Endothelial cell of umbilical vein (primary cell): ENCODE measurements at regions not wholly inside any gene's neighbourhood (a gene's known extent, or its start where the extent isn't known, plus 50 kb on each side); places are given as distances from the start of the nearest gene placed in this dataset.

ENCODE experiments used
- BruUV-seq: library from RNA; stranded (reverse); fragments of 400-500 nt; replicated peaks from 2 replicates; lab custom pipeline; 2021; lab: Mats Ljungman, UMichigan
- CTCF ChIA-PET: fragments of 300-600, 350-600 bp; sonication (Branson Sonifier 250); formaldehyde crosslinking; loops from one replicate; lab custom pipeline; 2021; ENCODE audit warnings: antibody characterized with exemption, inconsistent platforms; lab: Charles Lee
- POLR2A ChIA-PET: fragments of 300-600, 350-600 bp; sonication (Branson Sonifier 250); formaldehyde crosslinking; loops from one replicate; lab custom pipeline; 2021; ENCODE audit warnings: antibody characterized with exemption, inconsistent platforms; lab: Charles Lee
- DNase-seq: peaks from one replicate; pipeline ENCODE4 v3.0.0-alpha.2; 2011; ENCODE audit warnings: low read depth, low spot score
- FAIRE-seq: peaks from 2 replicates; lab custom pipeline; 2011; peaks lifted over from hg19 to GRCh38; lab: Jason Lieb, UNC
- H2AFZ ChIP-seq: 2 replicates; pipeline ENCODE4 v1.6.0; 2012; ENCODE audit warnings: low read depth, low read length, control low read depth, inconsistent platforms
- H3K27ac ChIP-seq: 2 replicates; pipeline ENCODE4 v1.5.1; 2011; ENCODE audit warnings: low read depth, mild to moderate bottlenecking, control low read depth, low read length, moderate library complexity; ENCODE audit not compliant: insufficient read depth
- H3K27me3 ChIP-seq, 2 experiments: 2 replicates each; pipeline versions ENCODE4 v1.6.0 to v1.6.1; 2011; ENCODE audit warnings: low read length in 2 of 2, mixed read lengths in 1 of 2; ENCODE audit not compliant: control insufficient read depth in 2 of 2, insufficient read depth in 2 of 2
- H3K36me3 ChIP-seq, 2 experiments: 2 replicates in 1 of 2; 3 replicates in 1 of 2; pipeline ENCODE4 v1.5.1; 2011; ENCODE audit warnings: low read length in 2 of 2, mild to moderate bottlenecking in 1 of 2, moderate library complexity in 1 of 2; ENCODE audit not compliant: control insufficient read depth in 2 of 2, insufficient read depth in 2 of 2; ENCODE audit errors: extremely low read depth in 1 of 2
- H3K4me1 ChIP-seq: 3 replicates; pipeline ENCODE4 v1.5.1; 2011; ENCODE audit warnings: mild to moderate bottlenecking, low read length; ENCODE audit not compliant: control insufficient read depth, insufficient read depth; ENCODE audit errors: extremely low read depth
- H3K4me2 ChIP-seq: 2 replicates; pipeline ENCODE4 v1.6.1; 2011; ENCODE audit warnings: low read length, control low read depth, mixed read lengths; ENCODE audit not compliant: insufficient read depth
- H3K4me3 ChIP-seq, 3 experiments: fragments of 200-600 bp in 1 of 3; sonication (generic), shearing (Covaris generic) in 1 of 3; replicated peaks in 1 of 3; 2 replicates each; pipeline ENCODE4 v1.5.1; 2011 to 2016; ENCODE audit warnings: control low read depth in 3 of 3, low read length in 3 of 3, mild to moderate bottlenecking in 2 of 3, inconsistent platforms in 1 of 3, low read depth in 1 of 3, moderate library complexity in 1 of 3; ENCODE audit not compliant: insufficient read depth in 1 of 3
- H3K79me2 ChIP-seq: 2 replicates; pipeline ENCODE4 v1.6.0; 2012; ENCODE audit warnings: low read length, inconsistent platforms; ENCODE audit not compliant: control insufficient read depth, insufficient read depth
- H3K9ac ChIP-seq: replicated peaks from 2 replicates; pipeline ENCODE3; 2011; ENCODE audit warnings: low read length, control low read depth; ENCODE audit not compliant: insufficient read depth; ENCODE audit errors: extremely low read depth
- H3K9me1 ChIP-seq: replicated peaks from 3 replicates; pipeline ENCODE4 v1.6.0; 2011; ENCODE audit warnings: mild to moderate bottlenecking, low read length; ENCODE audit not compliant: control insufficient read depth, insufficient read depth; ENCODE audit errors: extremely low read depth
- H3K9me3 ChIP-seq: replicated peaks from 2 replicates; pipeline ENCODE4 v1.5.1; 2012; ENCODE audit warnings: low read length, inconsistent platforms; ENCODE audit not compliant: control insufficient read depth, insufficient read depth
- H4K20me1 ChIP-seq: replicated peaks from 2 replicates; pipeline ENCODE3; 2011; ENCODE audit warnings: mild to moderate bottlenecking, low read length; ENCODE audit not compliant: control insufficient read depth, insufficient read depth; ENCODE audit errors: extremely low read depth
- CTCF ChIP-seq, 2 donors: IDR thresholded peaks; 1 replicate in 1 of 2; 2 replicates in 1 of 2; pipeline ENCODE4 v1.5.1; 2011; ENCODE audit warnings: low read length in 2 of 2, mild to moderate bottlenecking in 2 of 2, moderate library complexity in 2 of 2, control low read depth in 1 of 2, inconsistent platforms in 1 of 2, low read depth in 1 of 2; ENCODE audit not compliant: insufficient read depth in 1 of 2; ENCODE audit errors: extremely low read depth in 1 of 2
- EZH2 ChIP-seq: IDR thresholded peaks from 2 replicates; pipeline ENCODE4 v1.6.1; 2012; ENCODE audit warnings: borderline replicate concordance, low read depth, mild to moderate bottlenecking, moderate library complexity, low read length, inconsistent platforms; ENCODE audit not compliant: severe bottlenecking
- FOS ChIP-seq: IDR thresholded peaks from 2 replicates; pipeline ENCODE4 v1.6.1; 2011; ENCODE audit warnings: mild to moderate bottlenecking, low read length, moderate library complexity, borderline replicate concordance; ENCODE audit not compliant: insufficient read depth
- GATA2 ChIP-seq: IDR thresholded peaks from 2 replicates; pipeline ENCODE4 v1.7.0; 2011; ENCODE audit warnings: low read depth, mild to moderate bottlenecking, moderate library complexity, mixed read lengths, low read length; ENCODE audit not compliant: insufficient read length, insufficient read depth
- JUN ChIP-seq: IDR thresholded peaks from 2 replicates; pipeline ENCODE4 v1.6.1; 2011; ENCODE audit warnings: borderline replicate concordance, low read depth; ENCODE audit not compliant: insufficient read length, insufficient read depth
- MAX ChIP-seq: IDR thresholded peaks from 2 replicates; pipeline ENCODE4 v1.6.1; 2011; ENCODE audit not compliant: insufficient read depth, insufficient read length
- MYC ChIP-seq: IDR thresholded peaks from one replicate; pipeline ENCODE4 v1.6.1; 2011; ENCODE audit warnings: mild to moderate bottlenecking, low read depth, low read length
- POLR2A ChIP-seq: IDR thresholded peaks from 2 replicates; pipeline ENCODE4 v1.6.1; 2012; ENCODE audit warnings: low read depth, mild to moderate bottlenecking, control low read depth, low read length
- POLR2AphosphoS5 ChIP-seq: IDR thresholded peaks from 2 replicates; pipeline ENCODE4 v1.6.1; 2012; ENCODE audit warnings: low read depth, mild to moderate bottlenecking, control low read depth, low read length, moderate library complexity; ENCODE audit not compliant: insufficient read depth
- dilution Hi-C: fragments of 300-500 bp; cut with MboI; formaldehyde crosslinking; loops from one replicate; pipeline ENCODE4 v1.15.0; 2019; ENCODE audit warnings: low sequenced_read_pairs; ENCODE audit not compliant: extremely low pct_ligation_motif_present
- intact Hi-C: fragments of 100-400 bp; cut with micrococcal nuclease; formaldehyde crosslinking; loops from one replicate; pipeline ENCODE4 v1.10.0; 2022

- no peak overlapping the region for H3K4me2 ChIP-seq
- no peak overlapping the region for H2AFZ ChIP-seq
- no peak for DNase-seq
- H3K27ac ChIP-seq: no peak overlapping the region
- no peaks in the 10 kb centered on the region for H3K36me3 ChIP-seq
- CTCF ChIA-PET: interaction anchor here (1.0 to 1.8 kb wide), 8 partner anchors 10 to 92 kb away, joined by 3 to 24 read pairs (median 4); partner anchors contain the start of gene RTP5
- intact Hi-C loops (no loop called here), dilution Hi-C loops (no loop called here)
- TF ChIP-seq MYC: no peak
- TF ChIP-seq MAX: no peak
- no peak for TF ChIP-seq EZH2
- no peak for TF ChIP-seq JUN
- no peak for TF ChIP-seq FOS
- no peak for TF ChIP-seq GATA2
- TF ChIP-seq CTCF (IDR thresholded peaks at IDR 0.05; ENCODE audit: extremely low read depth in 1 of 2, insufficient read depth in 1 of 2, low read depth in 1 of 2, low read length in 2 of 2): no peak
- no peak for TF ChIP-seq POLR2AphosphoS5
- TF ChIP-seq POLR2A: no peak
- POLR2A ChIA-PET: no interaction called here
- H4K20me1 ChIP-seq: no peaks in the 10 kb centered on the region
- no peaks in the 10 kb centered on the region for H3K27me3 ChIP-seq
- no peak for FAIRE-seq
- H3K4me3 ChIP-seq: no peak overlapping the region
- H3K4me1 ChIP-seq: no peaks in the 10 kb centered on the region
- no peaks in the 10 kb centered on the region for H3K9me1 ChIP-seq
- H3K9ac ChIP-seq: no peak overlapping the region
- no peaks in the 10 kb centered on the region for H3K79me2 ChIP-seq
- H3K9me3 ChIP-seq: no peaks in the 10 kb centered on the region
- BruUV-seq: no TSS peak
Observed at GRCh38 chr2:241951316-241951700, 81.8 kb downstream of the RTP5 start.
